Activated B cell treated with CpG ODN at 0.5 μM for 24 hours (primary cell): ENCODE measurements at regions not wholly inside any gene's neighbourhood (a gene's known extent, or its start where the extent isn't known, plus 50 kb on each side); places are given as distances from the start of the nearest gene placed in this dataset.
A peak's percentile ranks its signal among the peaks of the same experiment; 100 is the strongest.

Experiments used
- ATAC-seq: fragments of 200-7000 bp; cut with Tn5 transposase; one replicate; pipeline ENCODE4 v1.10.0; 2021; ENCODE audit warnings: low read depth, mild to moderate bottlenecking, moderate library complexity
- CTCF ChIA-PET: fragments of 350-600 bp; sonication (Branson Sonifier 250); formaldehyde crosslinking; loops from one replicate; lab custom pipeline; 2021; ENCODE audit warnings: antibody characterized with exemption; lab: Charles Lee
- POLR2A ChIA-PET: fragments of 350-600 bp; sonication (Branson Sonifier 250); formaldehyde crosslinking; loops from one replicate; lab custom pipeline; 2021; ENCODE audit warnings: antibody characterized with exemption; lab: Charles Lee
- DNase-seq: peaks from one replicate; pipeline ENCODE4 v3.0.0; 2022
- H3K27ac Mint-ChIP-seq: one replicate; pipeline ENCODE4 v1.8.0; 2020; ENCODE audit warnings: mixed read lengths
- H3K27me3 Mint-ChIP-seq: one replicate; pipeline ENCODE4 v1.8.0; 2021; ENCODE audit warnings: mixed read lengths
- H3K36me3 Mint-ChIP-seq: one replicate; pipeline ENCODE4 v1.8.0; 2021; ENCODE audit warnings: low read depth, mixed read lengths
- H3K4me1 Mint-ChIP-seq: one replicate; pipeline ENCODE4 v1.8.0; 2021; ENCODE audit warnings: mixed read lengths
- H3K4me3 Mint-ChIP-seq: one replicate; pipeline ENCODE4 v1.8.0; 2020; ENCODE audit warnings: mild to moderate bottlenecking, mixed read lengths
- H3K9me3 Mint-ChIP-seq: one replicate; pipeline ENCODE4 v1.8.0; 2020; ENCODE audit warnings: mixed read lengths
- intact Hi-C: fragments of 100-400 bp; cut with micrococcal nuclease; formaldehyde crosslinking; loops from one replicate; pipeline ENCODE4 v1.15.1; 2024
- TF ChIP-seq, protein P1 (sequence below): fragments of 200-600 bp; IDR thresholded peaks from one replicate; pipeline ENCODE4 v1.8.0; 2022; ENCODE audit warnings: antibody characterized with exemption, mild to moderate bottlenecking

DNA sequence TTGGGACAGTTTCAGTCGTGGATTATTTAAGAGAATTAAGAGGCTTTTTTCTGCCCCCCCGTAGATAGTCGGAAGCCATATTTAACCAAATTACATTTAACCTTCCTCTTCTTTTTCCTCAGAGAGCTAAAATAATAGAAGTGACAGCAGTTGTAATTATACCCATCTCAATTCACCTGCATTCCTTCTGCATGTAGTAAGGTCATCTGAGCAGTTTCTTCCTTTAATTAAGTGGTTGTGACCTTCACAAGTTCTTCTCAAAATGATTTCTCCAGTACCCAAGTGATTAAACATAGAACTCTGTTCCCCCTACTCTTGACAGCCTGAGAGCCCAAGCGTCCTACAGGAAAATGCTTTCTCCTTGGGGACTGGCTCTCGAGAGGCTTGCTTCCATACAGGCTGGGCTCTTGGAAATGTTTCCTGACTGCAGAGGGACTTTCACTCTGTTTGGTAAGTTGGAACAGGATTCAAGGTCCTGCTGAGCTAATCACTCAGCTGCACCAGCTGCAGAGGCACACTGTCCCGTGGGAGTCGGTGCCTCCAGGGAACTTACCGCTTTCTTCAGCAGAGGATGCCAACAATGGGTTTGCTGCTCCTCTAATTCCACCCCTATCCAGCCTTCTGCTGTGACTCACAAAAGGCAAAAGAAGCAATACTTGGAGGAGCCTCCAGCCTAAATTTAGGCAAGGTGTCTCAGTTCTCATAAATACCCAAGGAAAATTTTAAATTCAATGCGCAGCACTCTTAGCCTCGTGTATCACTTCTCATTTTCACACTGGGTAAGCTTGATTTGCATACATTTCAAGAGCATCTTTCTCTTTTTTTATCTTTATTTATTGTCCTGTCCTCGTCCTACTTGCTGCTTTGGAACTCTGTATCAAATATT, 414.9 kb downstream of the KIF16B start:
- POLR2A ChIA-PET, result interaction anchor here (0.6 to 1.6 kb wide), 4 partner anchors 9 to 172 kb away, joined by 3 to 7 read pairs (median 4); no protein-coding TSS in a partner anchor
- CTCF ChIA-PET, result interaction anchor here (0.6 to 1.5 kb wide), 4 partner anchors 16 to 143 kb away, joined by 3 to 4 read pairs (median 3); no protein-coding TSS in a partner anchor

GRCh38 chr20:16147916-16148315, 425.3 kb downstream of the KIF16B start:
- Mint-ChIP-seq H3K27ac (no peak overlapping the region), H3K36me3 (peaks cover 3% of the 10 kb centered on the region), H3K4me1 (peaks cover 12% of the 10 kb centered on the region), H3K4me3 (no peak overlapping the region), H3K27me3 (peaks cover 2% of the 10 kb centered on the region), H3K9me3 (peaks cover 6% of the 10 kb centered on the region)
- TF ChIP-seq, protein P1, sequence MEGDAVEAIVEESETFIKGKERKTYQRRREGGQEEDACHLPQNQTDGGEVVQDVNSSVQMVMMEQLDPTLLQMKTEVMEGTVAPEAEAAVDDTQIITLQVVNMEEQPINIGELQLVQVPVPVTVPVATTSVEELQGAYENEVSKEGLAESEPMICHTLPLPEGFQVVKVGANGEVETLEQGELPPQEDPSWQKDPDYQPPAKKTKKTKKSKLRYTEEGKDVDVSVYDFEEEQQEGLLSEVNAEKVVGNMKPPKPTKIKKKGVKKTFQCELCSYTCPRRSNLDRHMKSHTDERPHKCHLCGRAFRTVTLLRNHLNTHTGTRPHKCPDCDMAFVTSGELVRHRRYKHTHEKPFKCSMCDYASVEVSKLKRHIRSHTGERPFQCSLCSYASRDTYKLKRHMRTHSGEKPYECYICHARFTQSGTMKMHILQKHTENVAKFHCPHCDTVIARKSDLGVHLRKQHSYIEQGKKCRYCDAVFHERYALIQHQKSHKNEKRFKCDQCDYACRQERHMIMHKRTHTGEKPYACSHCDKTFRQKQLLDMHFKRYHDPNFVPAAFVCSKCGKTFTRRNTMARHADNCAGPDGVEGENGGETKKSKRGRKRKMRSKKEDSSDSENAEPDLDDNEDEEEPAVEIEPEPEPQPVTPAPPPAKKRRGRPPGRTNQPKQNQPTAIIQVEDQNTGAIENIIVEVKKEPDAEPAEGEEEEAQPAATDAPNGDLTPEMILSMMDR, result no peak
- ChIA-PET CTCF (no interaction called here), POLR2A (no interaction called here)
- intact Hi-C loops, result no loop called here
- ATAC-seq (no peak), DNase-seq (no peak)

More for the DNA sequence above, 414.9 kb downstream of the KIF16B start:
- H3K4me1 Mint-ChIP-seq, result peaks cover 66% of the 10 kb centered on the region
- intact Hi-C loops, result loop anchor here (1.0 to 5.0 kb wide), 5 partner anchors 76 to 351 kb away; no protein-coding TSS in a partner anchor
- no peaks in the 10 kb centered on the region for H3K27me3 Mint-ChIP-seq
- H3K9me3 Mint-ChIP-seq, result peaks cover 15% of the 10 kb centered on the region
- peak overlapping the region; percentile 96 for H3K27ac Mint-ChIP-seq
- peaks cover 7% of the 10 kb centered on the region for H3K36me3 Mint-ChIP-seq
- TF ChIP-seq, protein P1, result no peak
- ATAC-seq, result peak; percentile 85
- peak; percentile 48 for DNase-seq
- peak overlapping the region; percentile 81 for H3K4me3 Mint-ChIP-seq

GRCh38 chr20:16147216-16147615, 426.0 kb downstream of the KIF16B start:
- H3K4me3 Mint-ChIP-seq, result no peak overlapping the region

GRCh38 chr20:16145919-16146318, 427.3 kb downstream of the KIF16B start:
- no peak overlapping the region for H3K27ac Mint-ChIP-seq
- H3K4me3 Mint-ChIP-seq, result no peak overlapping the region
- H3K27me3 Mint-ChIP-seq, result peaks cover 2% of the 10 kb centered on the region
- H3K4me1 Mint-ChIP-seq, result peaks cover 10% of the 10 kb centered on the region
- ChIA-PET POLR2A (no interaction called here), CTCF (no interaction called here)
- peaks cover 2% of the 10 kb centered on the region for H3K36me3 Mint-ChIP-seq
- peaks cover 6% of the 10 kb centered on the region for H3K9me3 Mint-ChIP-seq
- no peak for DNase-seq
- TF ChIP-seq, protein P1, result no peak
- no peak for ATAC-seq
- intact Hi-C loops, result no loop called here

More at GRCh38 chr20:16147216-16147615, 426.0 kb downstream of the KIF16B start:
- H3K36me3 Mint-ChIP-seq, result peaks cover 3% of the 10 kb centered on the region
- peaks cover 2% of the 10 kb centered on the region for H3K27me3 Mint-ChIP-seq
- peaks cover 11% of the 10 kb centered on the region for H3K4me1 Mint-ChIP-seq
- no peak for DNase-seq
- TF ChIP-seq, protein P1, result no peak
- ATAC-seq, result no peak
- peaks cover 6% of the 10 kb centered on the region for H3K9me3 Mint-ChIP-seq
- no peak overlapping the region for H3K27ac Mint-ChIP-seq
- ChIA-PET CTCF (no interaction called here), POLR2A (no interaction called here)
- intact Hi-C loops, result no loop called here

DNA sequence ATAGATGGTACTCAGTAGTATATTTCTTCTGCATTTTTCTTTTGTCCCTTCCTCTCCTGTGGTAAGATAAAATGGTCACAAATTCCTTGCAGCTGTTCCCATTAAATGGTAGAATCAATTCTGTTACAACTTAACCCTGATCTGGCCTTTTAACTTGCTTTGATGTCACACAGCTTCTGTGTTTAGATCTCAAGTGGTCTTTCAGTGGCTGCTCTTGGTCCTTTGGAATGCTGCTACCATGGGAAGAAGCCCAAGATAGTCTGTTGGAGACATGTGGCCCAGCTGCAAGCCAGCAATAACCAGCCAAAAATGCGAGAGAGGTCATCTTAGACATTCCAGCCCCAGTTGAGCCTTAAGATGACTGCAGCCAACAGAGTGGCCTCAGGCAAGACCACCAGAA, 429.7 kb downstream of the KIF16B start:
- H3K36me3 Mint-ChIP-seq, result no peaks in the 10 kb centered on the region
- intact Hi-C loops, result no loop called here
- peaks cover 14% of the 10 kb centered on the region for H3K4me1 Mint-ChIP-seq
- ChIA-PET CTCF (no interaction called here), POLR2A (no interaction called here)
- no peak overlapping the region for H3K27ac Mint-ChIP-seq
- H3K4me3 Mint-ChIP-seq, result no peak overlapping the region
- TF ChIP-seq, protein P1, result no peak
- peaks cover 4% of the 10 kb centered on the region for H3K9me3 Mint-ChIP-seq
- no peak for ATAC-seq
- H3K27me3 Mint-ChIP-seq, result no peaks in the 10 kb centered on the region
- DNase-seq, result no peak
